Stomach (tissue), 8 donors: ENCODE measurements at regions not wholly inside any gene's neighbourhood (a gene's known extent, or its start where the extent isn't known, plus 50 kb on each side); places are given as distances from the start of the nearest gene placed in this dataset.

Experiments
- DNase-seq, 2 donors: peaks; one replicate each; pipeline versions ENCODE4 v3.0.0 to v3.0.0-alpha.2; 2013 to 2019
- H3K27ac ChIP-seq, 5 donors: fragments of 200-600 bp in 4 of 5; sonication (generic) in 4 of 5; one replicate each; pipeline ENCODE4 v1.5.1; 2013 to 2019; ENCODE audit warnings: mild to moderate bottlenecking in 1 of 5, moderate library complexity in 1 of 5
- H3K27me3 ChIP-seq, 3 donors: fragments of 200-600 bp; sonication (generic); one replicate each; pipeline ENCODE4 v1.5.1; 2017 to 2019; ENCODE audit warnings: mixed run types in 1 of 3
- H3K36me3 ChIP-seq, 4 donors: fragments of 200-600 bp; sonication (generic); 1 replicate in 3 of 4; 2 replicates in 1 of 4; pipeline ENCODE4 v1.5.1; 2016 to 2019
- H3K4me1 ChIP-seq, 4 donors: fragments of 200-600 bp; sonication (generic); one replicate each; pipeline ENCODE4 v1.5.1; 2016 to 2019
- H3K4me3 ChIP-seq, 4 donors: fragments of 200-600 bp; sonication (generic) in 3 of 4; one replicate each; pipeline ENCODE4 v1.5.1; 2016 to 2019; ENCODE audit warnings: mild to moderate bottlenecking in 1 of 4
- H3K9me3 ChIP-seq, 4 donors: fragments of 200-600 bp; sonication (generic); one replicate each; pipeline ENCODE4 v1.5.1; 2016 to 2019
- CTCF ChIP-seq, 7 experiments: fragments of 450-650 bp in 4 of 7; fragments of 200-600 bp in 3 of 7; sonication (generic) in 3 of 7; IDR thresholded peaks; one replicate each; pipeline ENCODE4 v1.5.1; 2016 to 2019; ENCODE audit warnings: antibody characterized with exemption in 7 of 7, control low read depth in 2 of 7, mild to moderate bottlenecking in 1 of 7
- EP300 ChIP-seq: sonication (generic); formaldehyde crosslinking; IDR thresholded peaks from one replicate; pipeline ENCODE4 v1.6.1; 2017; ENCODE audit warnings: antibody characterized with exemption
- POLR2A ChIP-seq, 4 donors: fragments of 450-650 bp; IDR thresholded peaks; one replicate each; pipeline ENCODE4 v1.6.1; 2016; ENCODE audit warnings: antibody characterized with exemption in 4 of 4, control low read depth in 2 of 4, mild to moderate bottlenecking in 1 of 4, moderate library complexity in 1 of 4
- POLR2AphosphoS5 ChIP-seq, 3 donors: sonication (generic); formaldehyde crosslinking; IDR thresholded peaks; one replicate each; pipeline ENCODE4 v1.6.1; 2016; ENCODE audit warnings: antibody characterized with exemption in 3 of 3
- WGBS, 5 donors: extraction: QIAGEN DNeasy Blood & Tissue Kit in 3 of 5; methylation state at CpG; one replicate each; pipeline versions ENCODE4 v1.1.5 to v1.1.7; 2013 to 2018; 5-methylcytosine and 5-hydroxymethylcytosine counted together
- intact Hi-C: fragments of 100-400 bp; cut with DNase I; formaldehyde crosslinking; loops from one replicate; pipeline ENCODE4 v1.15.1; 2023; ENCODE audit warnings: low total_unique reads
- donor health status: healthy with polysubstance abuse.
- donor health status: Bipolar disorder and iron deficiency.
- donor health status: healthy.

- Histone ChIP-seq H3K9me3 (peaks cover 0 to 3% (median 0%) of the 10 kb centered on the region in 4 donors), H3K36me3 (no peaks in the 10 kb centered on the region), H3K4me1 (no peaks in the 10 kb centered on the region), H3K4me3 (no peak overlapping the region), H3K27me3 (no peaks in the 10 kb centered on the region), H3K27ac (no peak overlapping the region)
- intact Hi-C loops = no loop called here
- WGBS, 5 donors = 73 to 86% (median 83%) methylated on average over 2 of the region's 2 CpGs
- TF ChIP-seq POLR2A (IDR thresholded peaks at IDR 0.05) (no peak), POLR2AphosphoS5 (IDR thresholded peaks at IDR 0.05) (no peak), EP300 (no peak), CTCF (IDR thresholded peaks at IDR 0.05) (no peak)
- DNase-seq = no peak
Observed at GRCh38 chr15:69777356-69777755, 320.4 kb downstream of the TLE3 start.

- Histone ChIP-seq H3K27me3 (no peaks in the 10 kb centered on the region), H3K9me3 (peaks cover 0 to 3% (median 0%) of the 10 kb centered on the region in 4 donors), H3K27ac (no peak overlapping the region), H3K36me3 (no peaks in the 10 kb centered on the region), H3K4me1 (peaks cover 0 to 7% (median 1%) of the 10 kb centered on the region in 4 donors), H3K4me3 (no peak overlapping the region)
- intact Hi-C loops = no loop called here
- TF ChIP-seq POLR2A (IDR thresholded peaks at IDR 0.05) (no peak), CTCF (IDR thresholded peaks at IDR 0.05) (no peak), EP300 (no peak), POLR2AphosphoS5 (IDR thresholded peaks at IDR 0.05) (no peak)
- 68 to 83% (median 78%) methylated on average over 6 of the region's 6 CpGs for WGBS, 5 donors
- DNase-seq = peak in 1 of 2 donors; percentile 41
Observed at GRCh38 chr15:69780374-69780773, 317.3 kb downstream of the TLE3 start.

GRCh38 chr15:69780981-69781380 is 316.7 kb downstream of the TLE3 start:
- H3K36me3 ChIP-seq = no peaks in the 10 kb centered on the region
- intact Hi-C loops = no loop called here

GRCh38 chr15:69781411-69782125 is 316.1 kb downstream of the TLE3 start:
- intact Hi-C loops = no loop called here
- Histone ChIP-seq H3K27me3 (no peaks in the 10 kb centered on the region), H3K27ac (no peak overlapping the region), H3K4me3 (no peak overlapping the region), H3K36me3 (no peaks in the 10 kb centered on the region), H3K9me3 (peaks cover 0 to 3% (median 0%) of the 10 kb centered on the region in 4 donors), H3K4me1 (peaks cover 0 to 7% (median 1%) of the 10 kb centered on the region in 4 donors)
- TF ChIP-seq POLR2AphosphoS5 (IDR thresholded peaks at IDR 0.05) (no peak), CTCF (IDR thresholded peaks at IDR 0.05) (no peak), POLR2A (IDR thresholded peaks at IDR 0.05) (no peak), EP300 (no peak)
- 79 to 85% (median 81%) methylated on average over 6 of the region's 6 CpGs for WGBS, 5 donors
- no peak for DNase-seq

More at GRCh38 chr15:69780981-69781380, 316.7 kb downstream of the TLE3 start:
- peaks cover 0 to 7% (median 1%) of the 10 kb centered on the region in 4 donors for H3K4me1 ChIP-seq
- no peak for DNase-seq
- no peak overlapping the region for H3K27ac ChIP-seq
- TF ChIP-seq EP300 = no peak
- TF ChIP-seq CTCF (IDR thresholded peaks at IDR 0.05) = no peak
- no peak for TF ChIP-seq POLR2AphosphoS5 (IDR thresholded peaks at IDR 0.05)
- TF ChIP-seq POLR2A (IDR thresholded peaks at IDR 0.05) = no peak
- peaks cover 0 to 3% (median 0%) of the 10 kb centered on the region in 4 donors for H3K9me3 ChIP-seq
- WGBS, 5 donors = 58 to 68% (median 65%) methylated on average over 6 of the region's 6 CpGs
- H3K27me3 ChIP-seq = no peaks in the 10 kb centered on the region
- H3K4me3 ChIP-seq = no peak overlapping the region
